DND-41 (cell line): ENCODE measurements at regions not wholly inside any gene's neighbourhood (a gene's known extent, or its start where the extent isn't known, plus 50 kb on each side); places are given as distances from the start of the nearest gene placed in this dataset.

ENCODE experiments used
- ATAC-seq: fragments of 200-7000 bp; cut with Tn5 transposase; 3 replicates; pipeline ENCODE4 v1.9.1; 2021; ENCODE audit warnings: low read depth; ENCODE audit not compliant: insufficient read depth
- DNase-seq: peaks from one replicate; pipeline ENCODE4 v3.0.0-alpha.2; 2020
- H2AFZ ChIP-seq: 2 replicates; pipeline ENCODE4 v1.6.0; 2012; ENCODE audit warnings: low read depth, low read length
- H3K27ac ChIP-seq: 2 replicates; pipeline ENCODE4 v1.5.1; 2012; ENCODE audit warnings: low read length, inconsistent platforms
- H3K27me3 ChIP-seq: fragments of 200-600 bp; sonication (generic); 2 replicates; pipeline ENCODE4 v1.6.0; 2012; ENCODE audit warnings: low read length, mild to moderate bottlenecking, inconsistent platforms; ENCODE audit not compliant: insufficient read depth, poor library complexity
- H3K36me3 ChIP-seq: 2 replicates; pipeline ENCODE4 v1.5.1; 2012; ENCODE audit warnings: low read length, inconsistent platforms; ENCODE audit not compliant: insufficient read depth
- H3K4me1 ChIP-seq: 2 replicates; pipeline ENCODE4 v1.5.1; 2012; ENCODE audit warnings: mild to moderate bottlenecking, low read length; ENCODE audit not compliant: insufficient read depth
- H3K4me2 ChIP-seq: 2 replicates; pipeline ENCODE4 v1.6.0; 2012; ENCODE audit warnings: mild to moderate bottlenecking, moderate library complexity, low read length, inconsistent platforms; ENCODE audit not compliant: insufficient read depth
- H3K4me3 ChIP-seq, 2 experiments: fragments of 200-600 bp in 1 of 2; shearing (Covaris generic) in 1 of 2; 2 replicates each; pipeline ENCODE4 v1.5.1; 2012 to 2016; ENCODE audit warnings: inconsistent platforms in 2 of 2, low read length in 2 of 2, mild to moderate bottlenecking in 2 of 2, low read depth in 1 of 2, moderate library complexity in 1 of 2
- H3K79me2 ChIP-seq: 2 replicates; pipeline ENCODE4 v1.6.0; 2012; ENCODE audit warnings: low read length, inconsistent platforms; ENCODE audit not compliant: insufficient read depth
- H3K9ac ChIP-seq: 2 replicates; pipeline ENCODE4 v1.6.0; 2012; ENCODE audit warnings: low read depth, mild to moderate bottlenecking, inconsistent platforms, low read length, moderate library complexity
- H3K9me3 ChIP-seq: 2 replicates; pipeline ENCODE4 v1.5.1; 2012; ENCODE audit warnings: low read length, moderate library complexity, mild to moderate bottlenecking, inconsistent platforms; ENCODE audit not compliant: insufficient read depth, severe bottlenecking
- H4K20me1 ChIP-seq: 2 replicates; pipeline ENCODE4 v1.6.0; 2012; ENCODE audit warnings: low read length; ENCODE audit not compliant: insufficient read depth
- CTCF ChIP-seq: IDR thresholded peaks from 2 replicates; pipeline ENCODE4 v1.5.1; 2012; ENCODE audit warnings: borderline replicate concordance, low read length, moderate library complexity, mild to moderate bottlenecking; ENCODE audit not compliant: poor library complexity, severe bottlenecking; ENCODE audit errors: extremely low read depth
- EZH2 ChIP-seq: IDR thresholded peaks from 3 replicates; pipeline ENCODE4 v1.6.1; 2012; ENCODE audit warnings: borderline replicate concordance, low read depth, mild to moderate bottlenecking, moderate library complexity, low read length, inconsistent platforms; ENCODE audit not compliant: severe bottlenecking

GRCh38 chr9:107627781-107628180 is 138.2 kb upstream of the KLF4 start:
- DNase-seq (no peak), ATAC-seq (no peak)
- no peaks in the 10 kb centered on the region for H3K4me1 ChIP-seq
- H3K79me2 ChIP-seq = no peaks in the 10 kb centered on the region
- no peak overlapping the region for H3K9ac ChIP-seq
- no peaks in the 10 kb centered on the region for H3K36me3 ChIP-seq
- peaks cover 4% of the 10 kb centered on the region for H3K27me3 ChIP-seq
- H4K20me1 ChIP-seq = no peaks in the 10 kb centered on the region
- H3K4me3 ChIP-seq = no peak overlapping the region
- no peak overlapping the region for H3K4me2 ChIP-seq
- TF ChIP-seq CTCF = no peak
- H3K27ac ChIP-seq = no peak overlapping the region
- no peak overlapping the region for H2AFZ ChIP-seq
- H3K9me3 ChIP-seq = no peaks in the 10 kb centered on the region

- DNase-seq (no peak), ATAC-seq (no peak)
- Histone ChIP-seq H3K4me3 (no peak overlapping the region), H3K79me2 (no peaks in the 10 kb centered on the region), H4K20me1 (no peaks in the 10 kb centered on the region), H3K9me3 (no peaks in the 10 kb centered on the region), H3K4me1 (no peaks in the 10 kb centered on the region), H2AFZ (no peak overlapping the region), H3K27ac (no peak overlapping the region), H3K36me3 (no peaks in the 10 kb centered on the region), H3K9ac (no peak overlapping the region), H3K27me3 (peaks cover 4% of the 10 kb centered on the region), H3K4me2 (no peak overlapping the region)
- TF ChIP-seq EZH2 = no peak
- no peak for TF ChIP-seq CTCF
Measured at GRCh38 chr9:107626118-107626517, 136.5 kb upstream of the KLF4 start.

GRCh38 chr9:107625383-107625984 is 135.9 kb upstream of the KLF4 start:
- H3K9me3 ChIP-seq = no peaks in the 10 kb centered on the region
- no peaks in the 10 kb centered on the region for H3K79me2 ChIP-seq
- TF ChIP-seq EZH2 (no peak), CTCF (no peak)
- no peaks in the 10 kb centered on the region for H4K20me1 ChIP-seq
- H3K27me3 ChIP-seq = peaks cover 4% of the 10 kb centered on the region
- H3K36me3 ChIP-seq = no peaks in the 10 kb centered on the region
- no peaks in the 10 kb centered on the region for H3K4me1 ChIP-seq
- no peak overlapping the region for H3K4me2 ChIP-seq
- no peak for DNase-seq
- H2AFZ ChIP-seq = no peak overlapping the region
- ATAC-seq = no peak
- no peak overlapping the region for H3K4me3 ChIP-seq
- no peak overlapping the region for H3K9ac ChIP-seq
- no peak overlapping the region for H3K27ac ChIP-seq

GRCh38 chr9:107624234-107624948 is 134.8 kb upstream of the KLF4 start:
- Histone ChIP-seq H3K36me3 (no peaks in the 10 kb centered on the region), H2AFZ (no peak overlapping the region), H3K27me3 (peaks cover 4% of the 10 kb centered on the region), H3K4me1 (no peaks in the 10 kb centered on the region), H3K4me2 (no peak overlapping the region), H4K20me1 (no peaks in the 10 kb centered on the region), H3K9ac (no peak overlapping the region), H3K79me2 (no peaks in the 10 kb centered on the region), H3K9me3 (no peaks in the 10 kb centered on the region), H3K27ac (no peak overlapping the region), H3K4me3 (no peak overlapping the region)
- DNase-seq (no peak), ATAC-seq (no peak)
- no peak for TF ChIP-seq CTCF
